Heart right ventricle (tissue), 16 donors: ENCODE measurements at regions not wholly inside any gene's neighbourhood (a gene's known extent, or its start where the extent isn't known, plus 50 kb on each side); places are given as distances from the start of the nearest gene placed in this dataset.

Experiments used
- ATAC-seq, 8 donors: fragments of 200-7000 bp; cut with Tn5 transposase; one replicate each; pipeline ENCODE4 v1.9.1; 2020; ENCODE audit warnings: mild to moderate bottlenecking in 8 of 8, moderate library complexity in 8 of 8, moderate number of reproducible peaks in 1 of 8
- DNase-seq, 2 donors: peaks; one replicate each; pipeline ENCODE4 v3.0.0-alpha.2; 2020
- H3K27ac ChIP-seq, 10 donors: fragments of 200-600 bp; sonication (generic) in 2 of 10; one replicate each; pipeline versions ENCODE4 v1.5.0 to v1.8.0; 2020 to 2022; ENCODE audit warnings: mild to moderate bottlenecking in 3 of 10
- H3K27me3 ChIP-seq, 7 donors: fragments of 200-600 bp; one replicate each; pipeline ENCODE4 v1.8.0; 2021 to 2022; ENCODE audit warnings: mild to moderate bottlenecking in 2 of 7
- H3K36me3 ChIP-seq, 9 donors: fragments of 200-600 bp; sonication (generic) in 1 of 9; one replicate each; pipeline versions ENCODE4 v1.5.0 to v1.8.0; 2020 to 2022; ENCODE audit warnings: mild to moderate bottlenecking in 2 of 9
- H3K4me1 ChIP-seq, 9 donors: fragments of 200-600 bp; sonication (generic) in 1 of 9; one replicate each; pipeline versions ENCODE4 v1.5.0 to v1.8.0; 2020 to 2022; ENCODE audit warnings: mild to moderate bottlenecking in 4 of 9
- H3K4me3 ChIP-seq, 10 donors: fragments of 200-600 bp; sonication (generic) in 2 of 10; one replicate each; pipeline versions ENCODE4 v1.5.0 to v1.8.0; 2020 to 2022; ENCODE audit warnings: mild to moderate bottlenecking in 7 of 10, moderate library complexity in 2 of 10
- H3K9me3 ChIP-seq, 11 donors: fragments of 200-600 bp in 10 of 11; sonication (generic) in 2 of 11; one replicate each; pipeline versions ENCODE4 v1.5.0 to v1.8.0; 2013 to 2022; ENCODE audit warnings: mild to moderate bottlenecking in 2 of 11, control low read depth in 1 of 11, moderate library complexity in 1 of 11
- CTCF ChIP-seq, 9 donors: fragments of 200-600 bp; sonication (generic) in 2 of 9; IDR thresholded peaks; one replicate each; pipeline versions ENCODE4 v1.5.0 to v1.8.0; 2021 to 2022; ENCODE audit warnings: antibody characterized with exemption in 9 of 9, mild to moderate bottlenecking in 5 of 9, moderate library complexity in 1 of 9
- WGBS, 2 donors: extraction: QIAGEN DNeasy Blood & Tissue Kit; methylation state at CpG; one replicate each; pipeline ENCODE4 v1.1.7; 2013; ENCODE audit warnings: inconsistent platforms in 1 of 2; 5-methylcytosine and 5-hydroxymethylcytosine counted together
- intact Hi-C, 10 donors: fragments of 100-400 bp; cut with DNase I; formaldehyde crosslinking; loops; one replicate each; pipeline versions ENCODE4 v1.11.1 to v1.14.2; 2022
- donor health status: Arrhythmogenic right ventricular cardiomyopathy.
- donor health status: ischemic (EF 13 %, LVEDD 7.1; RV severe dilation, severe dysfunction).
- donor health status: healthy with polysubstance abuse.
- donor health status: DM: no; HTN: yes; CAD: no.
- donor health status: DM: no; HTN: no; CAD: no.
- donor health status: ischemic (EF 25% LVEDD 6.9; RV normal size, moderate dysfunction).
- donor health status: ischemic (EF 25% LVEDD 5.7; RV mildly dilated, moderate dysfunction).
- donor health status: healthy.
- donor health status: DM: yes; HTN: yes; CAD: no.
- donor health status: Ischemic cardiomyopathy.
- donor health status: ischemic (EF 35%, LVEDD 5.7; RV mildly dilated, moderate dysfunction).
- donor health status: nonischemic (EF 11% LVEDD 7.7; RV severe dilation, severe dysfunction).
- donor health status: DM: yes; HTN: yes; CAD: no.
- donor health status: PGD.
- donor health status: ischemic (EF 29% LVEDD 5.4; RV normal size, mild dysfunction).
- donor health status: nonischemic (EF 23%, LVEDD 6.1; RV moderate dilation, normal function).

GRCh38 chr12:61137677-61138414, 1122.4 kb upstream of the USP15 start:
- peak in 3 of 8 donors; percentile 38 to 48 (median 42) for ATAC-seq

GRCh38 chr12:61138415-61138759, 1121.8 kb upstream of the USP15 start:
- H3K27ac ChIP-seq = no peak overlapping the region
- intact Hi-C loops = no loop called here
- H3K4me3 ChIP-seq = no peak overlapping the region
- ATAC-seq = peak in 1 of 8 donors; percentile 68
- TF ChIP-seq CTCF (IDR thresholded peaks at IDR 0.05) = no peak
- peaks cover 0 to 19% (median 0%) of the 10 kb centered on the region in 11 donors for H3K9me3 ChIP-seq
- no peaks in the 10 kb centered on the region for H3K36me3 ChIP-seq
- DNase-seq = no peak
- H3K4me1 ChIP-seq = no peaks in the 10 kb centered on the region
- H3K27me3 ChIP-seq = no peaks in the 10 kb centered on the region

More at GRCh38 chr12:61137677-61138414, 1122.4 kb upstream of the USP15 start:
- peaks cover 0 to 21% (median 0%) of the 10 kb centered on the region in 11 donors for H3K9me3 ChIP-seq
- H3K4me3 ChIP-seq = no peak overlapping the region
- TF ChIP-seq CTCF (IDR thresholded peaks at IDR 0.05) = no peak
- H3K36me3 ChIP-seq = no peaks in the 10 kb centered on the region
- H3K27me3 ChIP-seq = no peaks in the 10 kb centered on the region
- 69 to 77% methylated on average over 3 of the region's 3 CpGs for WGBS, 2 donors
- DNase-seq = no peak
- no peaks in the 10 kb centered on the region for H3K4me1 ChIP-seq
- no peak overlapping the region for H3K27ac ChIP-seq
- intact Hi-C loops = no loop called here

GRCh38 chr12:61161961-61162360, 1098.2 kb upstream of the USP15 start:
- 63 to 66% methylated on average over 2 of the region's 2 CpGs for WGBS, 2 donors
- Histone ChIP-seq H3K36me3 (no peaks in the 10 kb centered on the region), H3K27me3 (no peaks in the 10 kb centered on the region), H3K27ac (no peak overlapping the region), H3K9me3 (peaks cover 0 to 25% (median 0%) of the 10 kb centered on the region in 11 donors), H3K4me1 (no peaks in the 10 kb centered on the region), H3K4me3 (no peak overlapping the region)
- no peak for TF ChIP-seq CTCF (IDR thresholded peaks at IDR 0.05)
- ATAC-seq (no peak), DNase-seq (no peak)
- intact Hi-C loops = no loop called here

GRCh38 chr12:61188801-61189595, 1071.2 kb upstream of the USP15 start:
- Histone ChIP-seq H3K4me3 (no peak overlapping the region), H3K4me1 (no peaks in the 10 kb centered on the region), H3K27ac (no peak overlapping the region), H3K36me3 (no peaks in the 10 kb centered on the region), H3K27me3 (no peaks in the 10 kb centered on the region), H3K9me3 (peaks cover 0 to 6% (median 0%) of the 10 kb centered on the region in 11 donors)
- no peak for DNase-seq
- TF ChIP-seq CTCF (IDR thresholded peaks at IDR 0.05) = no peak
- intact Hi-C loops = no loop called here
- WGBS, 2 donors = 83 to 84% methylated on average over 18 of the region's 18 CpGs
- no peak for ATAC-seq
